ENCODE measurements at regions not wholly inside any gene's neighbourhood (a gene's known extent, or its start where the extent isn't known, plus 50 kb on each side); places are given as distances from the start of the nearest gene placed in this dataset.
"Not testable (repeated sequence)": the region's sequence is repeated elsewhere in the genome, so short reads cannot be mapped to it uniquely, and the experiment has no call there.

DNA sequence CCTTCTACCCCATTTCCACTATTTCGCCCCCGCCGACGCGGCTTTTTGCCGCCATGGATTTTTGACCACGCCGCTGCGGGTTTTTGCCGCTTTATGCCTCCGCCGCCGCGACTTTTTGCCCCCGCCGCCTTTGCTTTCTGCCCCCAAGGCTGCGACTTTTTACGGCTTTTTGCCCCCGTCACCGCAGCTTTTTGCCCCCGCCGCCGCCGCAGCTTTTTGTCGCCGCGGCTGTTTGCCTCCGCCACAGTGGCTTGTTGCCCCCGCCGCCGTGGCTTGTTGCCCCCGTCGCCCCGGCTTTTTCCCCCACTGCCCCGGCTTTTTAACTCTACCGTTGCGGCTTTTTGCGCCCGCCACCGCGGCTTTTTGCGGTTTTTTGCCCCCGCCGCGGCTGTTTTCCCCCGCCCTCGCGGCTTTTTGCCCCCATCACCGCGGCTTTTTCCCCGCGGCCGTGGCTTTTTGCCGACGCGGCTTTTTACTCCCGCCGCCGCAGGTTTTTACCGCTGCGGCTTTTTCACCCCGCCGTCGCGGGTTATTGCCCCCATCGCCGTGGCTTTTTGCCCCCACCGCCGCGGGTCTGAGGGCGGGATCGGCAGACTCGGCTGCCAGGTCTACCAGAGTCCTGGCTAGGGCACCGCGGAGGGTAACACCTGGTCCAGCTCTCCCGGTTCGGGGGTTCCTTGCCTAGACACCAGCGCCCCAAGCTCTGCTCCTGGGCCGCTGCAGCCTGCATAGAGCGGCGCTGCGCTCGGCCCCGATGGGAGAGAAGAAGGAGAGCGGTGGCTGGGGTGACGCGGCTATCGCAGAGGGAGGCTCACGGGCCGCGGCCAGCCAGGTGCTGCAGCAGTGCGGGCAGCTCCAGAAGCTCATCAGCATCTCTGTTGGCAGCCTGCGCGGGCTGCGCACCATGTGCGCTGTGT, 562.7 kb upstream of the WSB1 start:
- in situ Hi-C loops (cut with HindIII; ENCODE audit: low sequenced_read_pairs), result no loop called here
- DNase-seq (ENCODE audit: low spot score), result no peak

- in situ Hi-C loops (cut with HindIII; ENCODE audit: low sequenced_read_pairs); DNase-seq (ENCODE audit: low spot score): not testable (repeated sequence)
Measured at GRCh38 chr17:26731926-26732325, 562.0 kb upstream of the WSB1 start.

DNA sequence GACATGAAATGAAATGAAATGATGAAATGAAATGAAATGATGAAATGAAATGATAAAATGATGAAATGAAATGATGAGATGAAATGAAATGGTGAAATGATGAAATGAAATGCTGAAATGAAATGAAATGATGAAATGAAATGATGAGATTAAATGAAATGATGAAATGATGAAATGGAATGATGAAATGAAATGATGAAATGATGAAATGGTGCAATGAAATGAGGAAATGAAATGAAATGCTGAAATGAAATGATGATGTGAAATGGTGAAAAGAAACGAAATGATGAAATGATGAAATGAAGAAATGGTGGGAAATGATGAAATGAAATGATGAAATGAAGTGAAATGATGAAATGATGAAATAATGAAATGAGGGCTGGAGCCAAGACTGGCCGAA, 559.1 kb upstream of the WSB1 start:
- DNase-seq (ENCODE audit: low spot score); in situ Hi-C loops (cut with HindIII; ENCODE audit: low sequenced_read_pairs): not testable (repeated sequence)

DNA sequence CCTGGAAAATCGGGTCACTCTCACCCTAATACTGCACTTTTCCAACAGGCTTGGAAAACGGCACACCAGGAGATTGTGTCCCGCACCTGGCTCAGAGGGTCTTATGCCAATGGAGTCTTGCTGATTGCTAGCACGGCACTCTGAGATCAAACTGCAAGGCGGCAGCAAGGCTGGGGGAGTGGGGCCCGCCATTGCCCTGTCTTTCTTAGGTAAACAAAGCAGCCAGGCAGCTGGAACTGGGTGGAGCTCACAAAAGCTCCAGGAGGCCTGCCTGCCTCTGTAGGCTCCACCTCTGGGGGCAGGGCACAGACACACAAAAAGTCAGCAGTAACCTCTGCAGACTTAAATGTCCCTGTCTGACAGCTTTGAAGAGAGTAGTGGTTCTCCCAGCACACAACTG, 557.9 kb upstream of the WSB1 start:
- in situ Hi-C loops (cut with HindIII; ENCODE audit: low sequenced_read_pairs); DNase-seq (ENCODE audit: low spot score): not testable (repeated sequence)

- DNase-seq (ENCODE audit: low spot score), result no peak
Measured at GRCh38 chr17:26765860-26766709, 527.8 kb upstream of the WSB1 start.

GRCh38 chr17:26766743-26767142, 527.2 kb upstream of the WSB1 start:
- DNase-seq (ENCODE audit: low spot score), result no peak
- in situ Hi-C loops (cut with HindIII; ENCODE audit: low sequenced_read_pairs), result no loop called here

More at GRCh38 chr17:26765860-26766709, 527.8 kb upstream of the WSB1 start:
- in situ Hi-C loops (cut with HindIII; ENCODE audit: low sequenced_read_pairs), result no loop called here

- no peak for DNase-seq (ENCODE audit: low spot score)
- in situ Hi-C loops (cut with HindIII; ENCODE audit: low sequenced_read_pairs), result no loop called here
Measured at GRCh38 chr17:26773189-26774188, 520.4 kb upstream of the WSB1 start.

DNA sequence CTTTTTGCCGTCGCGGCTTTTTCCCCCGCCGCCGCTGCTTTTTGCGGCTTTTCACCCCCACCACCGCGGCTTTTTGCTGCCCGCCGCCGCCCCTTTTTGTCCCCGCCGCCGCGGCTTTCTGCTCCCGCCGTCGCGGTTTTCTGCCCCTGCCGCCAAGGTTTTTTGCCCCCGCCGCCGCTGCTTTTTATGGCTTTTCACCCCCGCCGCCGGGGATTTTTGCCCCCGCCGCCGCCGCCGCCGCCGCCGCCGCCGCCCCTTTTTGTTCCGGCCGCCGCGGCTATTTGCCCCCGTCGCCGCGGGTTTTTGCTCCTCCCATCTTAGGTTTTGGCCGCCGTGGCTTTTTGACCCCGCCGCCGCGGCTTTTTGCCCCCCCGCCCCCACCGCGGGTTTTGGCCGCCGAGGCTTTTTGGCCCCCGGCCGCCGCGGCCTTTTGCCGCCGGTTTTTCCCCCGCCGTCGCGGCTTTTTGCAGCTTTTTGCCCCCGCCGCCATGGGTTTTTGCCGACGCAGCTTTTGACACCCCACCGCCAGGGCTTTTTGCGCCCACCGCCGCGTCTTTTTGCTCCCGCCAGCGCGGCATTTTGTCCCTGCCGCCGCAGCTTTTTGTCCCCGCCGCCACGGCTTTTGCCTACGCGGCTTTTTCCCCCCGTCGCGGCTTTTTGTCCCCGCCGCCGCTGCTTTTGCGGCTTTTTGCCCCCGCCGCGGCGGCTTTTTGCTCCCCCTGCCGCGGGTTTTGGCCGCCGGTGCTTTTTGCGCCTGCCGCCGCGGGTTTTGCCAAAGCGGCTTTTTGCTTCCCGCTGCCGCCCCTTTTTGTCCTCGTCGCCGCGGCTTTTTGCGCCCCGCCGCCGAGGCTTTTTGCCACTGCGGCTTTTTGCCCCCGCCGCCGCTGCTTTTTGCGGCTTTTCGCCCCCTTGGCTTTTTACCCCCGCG, 519.4 kb upstream of the WSB1 start:
- DNase-seq (ENCODE audit: low spot score), result no peak

DNA sequence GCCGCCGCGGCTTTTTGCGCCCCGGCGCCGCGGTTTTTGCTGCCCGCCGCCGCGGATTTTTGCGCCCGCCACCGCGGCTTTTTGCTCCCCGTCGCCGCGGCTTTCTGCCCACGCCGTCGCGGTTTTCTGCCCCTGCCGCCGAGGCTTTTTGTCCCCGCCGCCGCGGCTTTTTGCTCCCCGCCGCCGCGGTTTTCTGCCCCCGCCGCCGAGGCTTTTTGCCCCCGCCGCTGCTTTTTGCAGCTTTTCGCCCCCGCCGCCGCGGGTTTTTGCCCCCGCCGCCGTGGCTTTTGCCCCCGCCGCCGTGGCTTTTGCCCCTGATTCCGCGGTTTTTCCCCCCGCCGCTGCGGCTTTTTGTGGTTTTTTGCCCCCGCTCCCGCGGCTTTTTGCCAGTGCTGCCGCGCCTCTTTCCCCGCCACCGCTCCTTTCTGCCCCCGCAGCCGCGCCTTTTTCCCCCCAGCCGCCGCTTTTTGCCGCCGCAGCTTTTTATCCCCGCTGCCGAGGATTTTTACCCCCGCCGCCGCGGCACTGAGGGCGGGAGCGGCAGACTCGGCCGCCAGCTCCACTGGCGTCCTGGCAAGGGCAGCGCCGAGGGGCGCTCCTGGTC, 518.6 kb upstream of the WSB1 start:
- no peak for DNase-seq (ENCODE audit: low spot score)
- in situ Hi-C loops (cut with HindIII; ENCODE audit: low sequenced_read_pairs), result no loop called here

More for the DNA sequence above, 519.4 kb upstream of the WSB1 start:
- in situ Hi-C loops (cut with HindIII; ENCODE audit: low sequenced_read_pairs), result no loop called here

DNA sequence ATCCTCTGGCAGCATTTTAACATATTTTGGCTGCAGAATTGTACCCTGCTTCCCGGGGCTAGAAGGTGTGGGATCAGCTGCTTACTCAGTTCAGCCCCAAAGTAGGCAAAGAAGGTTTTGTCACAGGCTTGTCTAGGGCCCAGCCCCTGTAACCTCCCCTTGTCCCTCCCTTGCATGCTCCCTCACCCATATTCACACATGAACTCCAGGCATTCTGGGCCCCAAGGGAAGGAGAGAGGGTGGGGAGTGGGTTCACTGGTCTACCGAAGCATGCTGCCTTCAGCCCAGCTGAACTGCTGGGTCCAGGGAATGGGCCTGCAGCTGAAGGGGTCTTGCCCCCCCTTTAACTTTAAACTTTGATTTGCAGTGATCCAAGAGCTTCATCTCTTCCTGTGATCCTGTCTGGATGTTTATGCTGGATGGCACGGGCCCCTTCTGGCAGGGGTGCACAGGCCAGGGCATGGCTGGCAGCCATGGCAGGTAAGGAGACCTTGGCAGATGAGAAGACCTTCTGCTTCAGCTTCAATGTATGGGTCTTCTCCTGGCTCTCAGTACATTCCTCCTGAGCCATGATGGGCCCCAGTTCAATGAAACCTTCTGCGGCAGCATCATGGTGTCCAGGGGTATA, 513.6 kb upstream of the WSB1 start:
- DNase-seq (ENCODE audit: low spot score); in situ Hi-C loops (cut with HindIII; ENCODE audit: low sequenced_read_pairs): not testable (repeated sequence)

- DNase-seq (ENCODE audit: low spot score), result no peak
- in situ Hi-C loops (cut with HindIII; ENCODE audit: low sequenced_read_pairs), result no loop called here
Measured at GRCh38 chr17:26782153-26782552, 511.8 kb upstream of the WSB1 start.

DNA sequence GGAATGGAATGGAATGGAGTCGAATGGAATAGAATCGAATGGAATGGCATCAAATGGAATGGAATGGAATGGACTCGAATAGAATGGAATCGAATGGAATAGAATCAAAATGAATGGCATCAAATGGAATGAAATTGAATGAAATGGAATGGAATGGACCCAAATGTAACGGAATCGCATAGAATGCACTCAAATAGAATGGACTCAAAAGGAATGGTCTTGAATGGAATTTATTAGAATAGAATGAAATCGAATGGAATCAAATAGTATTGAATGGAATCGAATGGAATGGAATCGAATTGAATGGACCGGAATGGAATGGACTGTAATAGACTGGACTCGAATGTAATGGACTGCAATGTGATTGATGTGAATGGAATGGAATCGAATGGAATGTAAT, 501.4 kb upstream of the WSB1 start:
- DNase-seq (ENCODE audit: low spot score), result peak; percentile 1
- in situ Hi-C loops (cut with HindIII; ENCODE audit: low sequenced_read_pairs), result no loop called here

- in situ Hi-C loops (cut with HindIII; ENCODE audit: low sequenced_read_pairs), result no loop called here
- no peak for DNase-seq (ENCODE audit: low spot score)
Measured at GRCh38 chr17:26807024-26807423, 486.9 kb upstream of the WSB1 start.

- no peak for DNase-seq (ENCODE audit: low spot score)
- in situ Hi-C loops (cut with HindIII; ENCODE audit: low sequenced_read_pairs), result no loop called here
Measured at GRCh38 chr17:26809033-26809432, 484.9 kb upstream of the WSB1 start.

DNA sequence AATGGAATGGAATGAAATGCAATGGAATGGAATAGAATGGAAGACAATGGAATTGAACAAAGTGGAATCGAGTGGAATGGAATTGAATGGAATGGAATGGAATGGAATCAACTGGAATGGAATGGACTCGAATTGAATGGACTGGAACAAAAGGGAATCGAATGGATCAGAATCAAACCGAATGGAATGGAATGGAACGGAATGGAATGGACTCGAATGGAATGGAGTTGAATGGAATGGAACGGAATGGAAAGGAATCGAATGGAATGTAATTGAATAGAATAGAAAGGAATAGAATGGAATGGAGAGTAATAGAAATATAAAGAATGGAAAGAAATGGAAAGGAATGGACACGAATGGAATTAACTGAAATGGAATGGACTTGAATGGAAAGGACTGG, 475.2 kb upstream of the WSB1 start:
- in situ Hi-C loops (cut with HindIII; ENCODE audit: low sequenced_read_pairs), result no loop called here
- DNase-seq (ENCODE audit: low spot score), result peak; percentile 1

All from G401 (cell line).